IMR-90 (cell line): ENCODE measurements at regions not wholly inside any gene's neighbourhood (a gene's known extent, or its start where the extent isn't known, plus 50 kb on each side); places are given as distances from the start of the nearest gene placed in this dataset.

Experiments
- ATAC-seq: fragments of 200-7000 bp; cut with Tn5 transposase; 2 replicates; pipeline ENCODE4 v1.9.1; 2020; ENCODE audit warnings: low read depth, mild to moderate bottlenecking, moderate library complexity
- BruUV-seq: library from RNA; stranded (reverse); fragments of 400-500 nt; replicated peaks from 2 replicates; lab custom pipeline; 2021; lab: Mats Ljungman, UMichigan
- CTCF ChIA-PET: fragments of 300-600 bp; formaldehyde crosslinking; extraction: SDS; loops from one replicate; lab custom pipeline; 2021; ENCODE audit warnings: antibody characterized with exemption; lab: Yijun Ruan, JAX
- POLR2A ChIA-PET: fragments of 300-600 bp; sonication (Branson Sonifier 250); formaldehyde crosslinking; loops from one replicate; lab custom pipeline; 2022; ENCODE audit warnings: antibody characterized with exemption; ENCODE audit not compliant: unreplicated experiment; lab: Charles Lee
- DNase-seq: peaks from one replicate; pipeline ENCODE4 v3.0.0; 2013
- H2AFZ ChIP-seq: replicated peaks from 2 replicates; pipeline ENCODE3; 2013; ENCODE audit warnings: low read length, mild to moderate bottlenecking; ENCODE audit not compliant: poor library complexity
- H2AK5ac ChIP-seq: 2 replicates; pipeline ENCODE4 v1.6.1; 2013; ENCODE audit warnings: low read depth, low read length, inconsistent platforms
- H2AK9ac ChIP-seq: replicated peaks from 2 replicates; pipeline ENCODE3; 2013; ENCODE audit warnings: mild to moderate bottlenecking, low read depth, low read length, moderate library complexity; ENCODE audit not compliant: poor library complexity
- H2BK120ac ChIP-seq: 2 replicates; pipeline ENCODE4 v1.6.1; 2013; ENCODE audit warnings: low read depth, low read length, inconsistent platforms
- H2BK15ac ChIP-seq: 3 replicates; pipeline ENCODE4 v1.6.1; 2013; ENCODE audit warnings: low read depth, low read length, inconsistent platforms
- H2BK20ac ChIP-seq: 2 replicates; pipeline ENCODE4 v1.6.1; 2013; ENCODE audit warnings: low read depth, mild to moderate bottlenecking, inconsistent platforms, low read length, moderate library complexity
- H2BK5ac ChIP-seq: 2 replicates; pipeline ENCODE4 v1.6.1; 2013; ENCODE audit warnings: mild to moderate bottlenecking, low read depth, low read length, inconsistent platforms; ENCODE audit not compliant: poor library complexity, severe bottlenecking
- H3K14ac ChIP-seq: replicated peaks from 2 replicates; pipeline ENCODE4 v1.6.1; 2013; ENCODE audit warnings: low read depth, low read length, inconsistent platforms
- H3K18ac ChIP-seq: 2 replicates; pipeline ENCODE4 v1.6.1; 2013; ENCODE audit warnings: low read depth, low read length, control low read depth
- H3K23ac ChIP-seq: 2 replicates; pipeline ENCODE4 v1.6.1; 2013; ENCODE audit warnings: low read depth, low read length, inconsistent platforms
- H3K27ac ChIP-seq: 2 replicates; pipeline ENCODE4 v1.5.1; 2013; ENCODE audit warnings: mild to moderate bottlenecking, control low read depth, low read length; ENCODE audit not compliant: insufficient read depth
- H3K27me3 ChIP-seq: 2 replicates; pipeline ENCODE4 v1.6.1; 2013; ENCODE audit warnings: low read length; ENCODE audit not compliant: control insufficient read depth, insufficient read depth
- H3K36me3 ChIP-seq: 2 replicates; pipeline ENCODE4 v1.6.1; 2013; ENCODE audit warnings: low read length, mixed read lengths; ENCODE audit not compliant: control insufficient read depth, insufficient read depth
- H3K4ac ChIP-seq: 2 replicates; pipeline ENCODE4 v1.6.1; 2013; ENCODE audit warnings: low read depth, low read length, inconsistent platforms
- H3K4me1 ChIP-seq: 2 replicates; pipeline ENCODE4 v1.6.1; 2013; ENCODE audit warnings: low read length, mixed read lengths; ENCODE audit not compliant: control insufficient read depth, insufficient read depth
- H3K4me2 ChIP-seq: 2 replicates; pipeline ENCODE4 v1.6.1; 2013; ENCODE audit warnings: low read depth, mild to moderate bottlenecking, control low read depth, low read length, moderate library complexity
- H3K4me3 ChIP-seq: 2 replicates; pipeline ENCODE4 v1.5.1; 2013; ENCODE audit warnings: low read depth, mild to moderate bottlenecking, control low read depth, low read length, moderate library complexity; ENCODE audit not compliant: insufficient read depth
- H3K56ac ChIP-seq: 2 replicates; pipeline ENCODE4 v1.6.1; 2013; ENCODE audit warnings: low read length, inconsistent platforms; ENCODE audit not compliant: insufficient read depth; ENCODE audit errors: extremely low read depth
- H3K79me1 ChIP-seq, 2 experiments: 2 replicates each; pipeline ENCODE4 v1.6.1; 2013; ENCODE audit warnings: low read length in 2 of 2, inconsistent platforms in 1 of 2, low read depth in 1 of 2
- H3K9ac ChIP-seq: 2 replicates; pipeline ENCODE4 v1.6.1; 2013; ENCODE audit warnings: low read depth, low read length, control low read depth
- H3K9me1 ChIP-seq: 2 replicates; pipeline ENCODE4 v1.6.1; 2013; ENCODE audit warnings: low read length, inconsistent platforms; ENCODE audit not compliant: insufficient read depth
- H3K9me3 ChIP-seq: 2 replicates; pipeline ENCODE4 v1.6.1; 2013; ENCODE audit warnings: low read length; ENCODE audit not compliant: control insufficient read depth, insufficient read depth
- H4K20me1 ChIP-seq: 2 replicates; pipeline ENCODE4 v1.6.1; 2013; ENCODE audit warnings: low read length, inconsistent platforms; ENCODE audit not compliant: insufficient read depth
- H4K5ac ChIP-seq: 2 replicates; pipeline ENCODE4 v1.6.1; 2013; ENCODE audit warnings: mild to moderate bottlenecking, low read depth, low read length, control low read depth
- H4K8ac ChIP-seq, 2 experiments: 2 replicates each; pipeline ENCODE4 v1.6.1; 2013; ENCODE audit warnings: low read depth in 2 of 2, low read length in 2 of 2, control low read depth in 1 of 2, inconsistent platforms in 1 of 2
- H4K91ac ChIP-seq: 2 replicates; pipeline ENCODE4 v1.6.1; 2013; ENCODE audit warnings: low read depth, low read length, inconsistent platforms; ENCODE audit not compliant: insufficient read depth
- CEBPB ChIP-seq: IDR thresholded peaks from 2 replicates; pipeline ENCODE4 v1.6.1; 2012; ENCODE audit warnings: low read depth, low read length, improper control_type of control experiment
- CHD1 ChIP-seq: IDR thresholded peaks from 2 replicates; pipeline ENCODE4 v1.6.1; 2012; ENCODE audit warnings: low read depth, low read length, improper control_type of control experiment
- CTCF ChIP-seq: conservative IDR thresholded peaks from 2 replicates; pipeline ENCODE4 v1.5.1; 2012; ENCODE audit warnings: mild to moderate bottlenecking, low read depth, low read length, improper control_type of control experiment
- ELK1 ChIP-seq: fragments of 150-350 bp; IDR thresholded peaks from 2 replicates; pipeline ENCODE4 v1.6.1; 2016; ENCODE audit warnings: low read depth, mild to moderate bottlenecking, low read length, moderate library complexity, borderline replicate concordance
- FOS ChIP-seq: fragments of 150-350 bp; IDR thresholded peaks from 2 replicates; pipeline ENCODE4 v1.6.1; 2016; ENCODE audit warnings: low read depth, low read length
- MAFK ChIP-seq: IDR thresholded peaks from 2 replicates; pipeline ENCODE4 v1.6.1; 2012; ENCODE audit warnings: low read depth, low read length, improper control_type of control experiment
- MAZ ChIP-seq: IDR thresholded peaks from 2 replicates; pipeline ENCODE4 v1.6.1; 2012; ENCODE audit warnings: low read depth, mild to moderate bottlenecking, low read length, improper control_type of control experiment, moderate library complexity, borderline replicate concordance
- NFE2L2 ChIP-seq: fragments of 150-350 bp; IDR thresholded peaks from 2 replicates; pipeline ENCODE4 v1.6.1; 2016; ENCODE audit warnings: low read depth, mild to moderate bottlenecking, low read length
- POLR2A ChIP-seq: IDR thresholded peaks from 2 replicates; pipeline ENCODE4 v1.6.1; 2012; ENCODE audit warnings: mild to moderate bottlenecking, low read depth, low read length
- RAD21 ChIP-seq: IDR thresholded peaks from 2 replicates; pipeline ENCODE4 v1.6.1; 2012; ENCODE audit warnings: low read length, improper control_type of control experiment
- RCOR1 ChIP-seq: IDR thresholded peaks from 2 replicates; pipeline ENCODE4 v1.6.1; 2012; ENCODE audit warnings: mild to moderate bottlenecking, low read length, improper control_type of control experiment; ENCODE audit not compliant: insufficient replicate concordance
- SMC3 ChIP-seq: fragments of 150-350 bp; IDR thresholded peaks from 2 replicates; pipeline ENCODE4 v1.6.1; 2016; ENCODE audit warnings: low read depth, mild to moderate bottlenecking, antibody characterized with exemption, low read length, moderate library complexity
- USF2 ChIP-seq: fragments of 150-350 bp; IDR thresholded peaks from 2 replicates; pipeline ENCODE4 v1.6.1; 2017; ENCODE audit warnings: mild to moderate bottlenecking, antibody characterized with exemption, low read length, low read depth
- WGBS, 2 experiments: methylation state at CpG; one replicate each; pipeline versions ENCODE4 v1.1.5 to v1.1.7; 2013; ENCODE audit warnings: missing lambda C conversion rate in 2 of 2; ENCODE audit not compliant: insufficient read length in 1 of 2; ENCODE audit errors: extremely low coverage in 2 of 2; 5-methylcytosine and 5-hydroxymethylcytosine counted together
- dilution Hi-C: fragments of 300-500 bp; cut with HindIII; formaldehyde crosslinking; loops from one replicate; pipeline ENCODE4 v1.14.3; 2018; ENCODE audit warnings: low sequenced_read_pairs; ENCODE audit not compliant: unreplicated experiment
- in situ Hi-C: fragments of 300-500 bp; cut with MboI; formaldehyde crosslinking; loops from 3 replicates; pipeline ENCODE4 v1.14.3; 2019; ENCODE audit warnings: low sequenced_read_pairs, inconsistent platforms, mixed read lengths
- intact Hi-C: fragments of 100-400 bp; cut with micrococcal nuclease; formaldehyde crosslinking; loops from 2 replicates; pipeline ENCODE4 v1.10.0; 2022

GRCh38 chr4:31548823-31549222 lies 828.7 kb downstream of the PCDH7 start:
- Histone ChIP-seq H3K27me3 (no peaks in the 10 kb centered on the region), H4K8ac (no peak overlapping the region), H2BK120ac (no peak overlapping the region), H2AK5ac (no peak overlapping the region), H3K4me1 (no peaks in the 10 kb centered on the region), H3K4me3 (no peak overlapping the region), H3K9me3 (no peaks in the 10 kb centered on the region), H3K9me1 (no peaks in the 10 kb centered on the region), H3K9ac (no peak overlapping the region), H3K4me2 (no peak overlapping the region), H3K27ac (no peak overlapping the region), H4K91ac (no peak overlapping the region), H3K14ac (no peak overlapping the region), H3K23ac (no peak overlapping the region), H2BK5ac (no peak overlapping the region), H2BK15ac (no peak overlapping the region), H2BK20ac (no peak overlapping the region), H4K20me1 (no peaks in the 10 kb centered on the region), H3K79me1 (no peaks in the 10 kb centered on the region), H3K56ac (no peak overlapping the region), H3K4ac (no peak overlapping the region), H2AFZ (no peak overlapping the region), H3K18ac (no peak overlapping the region), H4K5ac (no peak overlapping the region), H2AK9ac (no peak overlapping the region), H3K36me3 (no peaks in the 10 kb centered on the region)
- in situ Hi-C loops = no loop called here
- WGBS, 2 experiments = 0% methylated on average over 1 of the region's 2 CpGs; no CpG with 5 or more reads in 1 of the 2 experiments
- no TSS peak for BruUV-seq
- intact Hi-C loops = no loop called here
- DNase-seq (no peak), ATAC-seq (no peak)
- POLR2A ChIA-PET = no interaction called here
- CTCF ChIA-PET = no interaction called here
- TF ChIP-seq SMC3 (no peak), RAD21 (no peak), RCOR1 (no peak), FOS (no peak), MAZ (no peak), CTCF (no peak), USF2 (no peak), MAFK (no peak), CEBPB (no peak), ELK1 (no peak), POLR2A (no peak), CHD1 (no peak), NFE2L2 (no peak)
- dilution Hi-C loops = no loop called here
